Neuron (in vitro differentiated cells): ENCODE measurements at regions not wholly inside any gene's neighbourhood (a gene's known extent, or its start where the extent isn't known, plus 50 kb on each side); places are given as distances from the start of the nearest gene placed in this dataset.

ENCODE experiments used
- H2AFZ ChIP-seq: one replicate; pipeline ENCODE4 v1.6.1; 2013; ENCODE audit warnings: low read depth, mild to moderate bottlenecking, inconsistent platforms, low read length, moderate library complexity
- H3K27me3 ChIP-seq: one replicate; pipeline ENCODE4 v1.6.1; 2013; ENCODE audit warnings: low read length; ENCODE audit not compliant: insufficient read depth
- H3K36me3 ChIP-seq: one replicate; pipeline ENCODE4 v1.6.1; 2013; ENCODE audit warnings: low read length; ENCODE audit not compliant: insufficient read depth
- H3K4me1 ChIP-seq: one replicate; pipeline ENCODE4 v1.6.1; 2013; ENCODE audit warnings: low read length; ENCODE audit not compliant: insufficient read depth
- H3K4me3 ChIP-seq: 2 replicates; pipeline ENCODE4 v1.5.1; 2013; ENCODE audit warnings: mild to moderate bottlenecking, low read length, moderate library complexity
- H3K9me3 ChIP-seq: one replicate; pipeline ENCODE4 v1.6.1; 2013; ENCODE audit warnings: low read length

DNA sequence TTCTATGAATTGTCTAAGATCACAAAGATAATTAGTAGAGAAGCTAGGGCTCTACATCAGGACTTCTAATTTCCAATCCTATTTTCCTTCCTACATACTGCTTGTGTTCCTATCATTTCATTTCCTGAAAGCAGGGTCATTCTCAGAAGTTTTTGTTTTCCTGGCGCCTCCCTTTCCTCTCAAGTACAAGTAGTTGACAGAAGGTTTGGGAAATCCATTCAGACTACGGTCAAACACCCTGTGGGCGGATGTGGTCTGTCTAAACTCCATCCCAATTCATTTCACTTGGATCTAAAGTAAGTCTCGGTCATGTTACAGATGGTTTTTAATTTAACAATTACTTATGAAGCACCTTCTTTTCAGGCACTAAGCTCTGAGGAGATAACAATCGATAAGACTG lies 221.4 kb downstream of the MTERF1 start:
- no peaks in the 10 kb centered on the region for H3K27me3 ChIP-seq
- no peaks in the 10 kb centered on the region for H3K36me3 ChIP-seq
- no peak overlapping the region for H2AFZ ChIP-seq
- no peak overlapping the region for H3K4me3 ChIP-seq
- H3K9me3 ChIP-seq = no peaks in the 10 kb centered on the region
- peaks cover 20% of the 10 kb centered on the region for H3K4me1 ChIP-seq

DNA sequence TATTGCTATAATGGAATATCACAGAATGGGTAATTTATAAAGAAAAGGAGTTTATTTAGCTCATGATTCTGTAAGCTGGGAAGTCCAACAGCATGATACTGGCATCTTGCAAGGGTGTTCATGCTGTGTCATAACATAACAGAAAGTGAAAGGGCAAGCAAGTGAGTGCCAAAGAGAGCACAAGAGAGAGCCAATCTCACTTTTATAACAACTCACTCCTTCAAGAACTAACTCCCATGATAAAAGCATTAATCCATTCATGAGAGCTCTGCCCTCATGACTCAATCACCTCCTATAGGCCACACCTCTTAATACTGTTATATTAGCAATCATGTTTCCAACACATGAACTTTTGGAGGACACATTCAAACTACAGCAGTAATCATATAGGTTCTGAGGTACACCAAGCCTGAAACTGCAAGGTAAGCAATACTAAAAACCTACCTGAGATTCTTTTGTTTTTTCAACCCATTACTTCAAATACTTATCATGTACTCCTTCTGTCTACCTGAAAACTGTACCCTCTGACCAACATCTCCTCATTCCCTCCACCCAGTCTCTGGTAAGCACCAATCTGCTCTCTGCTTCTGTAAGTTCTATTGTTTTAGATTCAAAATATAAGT lies 219.7 kb downstream of the MTERF1 start:
- Histone ChIP-seq H2AFZ (no peak overlapping the region), H3K27me3 (no peaks in the 10 kb centered on the region), H3K4me1 (peaks cover 20% of the 10 kb centered on the region), H3K9me3 (no peaks in the 10 kb centered on the region), H3K36me3 (no peaks in the 10 kb centered on the region), H3K4me3 (no peak overlapping the region)

GRCh38 chr7:91661727-91662126 lies 218.8 kb downstream of the MTERF1 start:
- Histone ChIP-seq H3K9me3 (no peaks in the 10 kb centered on the region), H2AFZ (no peak overlapping the region), H3K4me3 (no peak overlapping the region), H3K4me1 (peaks cover 17% of the 10 kb centered on the region), H3K36me3 (no peaks in the 10 kb centered on the region), H3K27me3 (no peaks in the 10 kb centered on the region)

DNA sequence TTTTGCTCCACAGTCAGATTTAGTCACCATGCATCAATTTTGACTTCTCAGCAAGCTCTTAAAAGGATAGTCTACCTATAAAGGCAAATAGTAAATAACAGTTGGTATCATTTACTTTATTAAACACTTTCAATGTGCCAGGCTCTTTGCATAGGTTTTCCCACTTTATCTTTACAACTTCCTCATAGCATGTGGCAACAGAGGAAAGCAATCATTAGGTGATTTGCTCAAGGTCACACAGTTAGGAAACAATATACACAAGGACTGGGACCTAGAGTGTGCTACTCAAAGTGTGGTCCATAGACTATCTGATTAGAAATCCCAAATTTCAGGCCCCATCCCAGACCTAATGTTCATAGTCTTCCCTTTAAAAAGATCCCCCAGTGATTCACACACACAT lies 212.3 kb downstream of the MTERF1 start:
- H3K27me3 ChIP-seq = no peaks in the 10 kb centered on the region
- peaks cover 3% of the 10 kb centered on the region for H3K4me1 ChIP-seq
- no peaks in the 10 kb centered on the region for H3K9me3 ChIP-seq

GRCh38 chr7:91671245-91671644 lies 209.3 kb downstream of the MTERF1 start:
- H3K9me3 ChIP-seq = no peaks in the 10 kb centered on the region
- no peak overlapping the region for H3K4me3 ChIP-seq
- H3K27me3 ChIP-seq = no peaks in the 10 kb centered on the region
- no peak overlapping the region for H2AFZ ChIP-seq
- peaks cover 3% of the 10 kb centered on the region for H3K4me1 ChIP-seq
- H3K36me3 ChIP-seq = no peaks in the 10 kb centered on the region

More for the DNA sequence above, 212.3 kb downstream of the MTERF1 start:
- H3K4me3 ChIP-seq = no peak overlapping the region
- no peaks in the 10 kb centered on the region for H3K36me3 ChIP-seq
- no peak overlapping the region for H2AFZ ChIP-seq

- Histone ChIP-seq H3K4me3 (no peak overlapping the region), H3K4me1 (peaks cover 2% of the 10 kb centered on the region), H3K9me3 (peaks cover 5% of the 10 kb centered on the region), H3K27me3 (no peaks in the 10 kb centered on the region), H3K36me3 (no peaks in the 10 kb centered on the region), H2AFZ (no peak overlapping the region)
These were observed 206.0 kb downstream of the MTERF1 start for GRCh38 chr7:91674470-91674869.

DNA sequence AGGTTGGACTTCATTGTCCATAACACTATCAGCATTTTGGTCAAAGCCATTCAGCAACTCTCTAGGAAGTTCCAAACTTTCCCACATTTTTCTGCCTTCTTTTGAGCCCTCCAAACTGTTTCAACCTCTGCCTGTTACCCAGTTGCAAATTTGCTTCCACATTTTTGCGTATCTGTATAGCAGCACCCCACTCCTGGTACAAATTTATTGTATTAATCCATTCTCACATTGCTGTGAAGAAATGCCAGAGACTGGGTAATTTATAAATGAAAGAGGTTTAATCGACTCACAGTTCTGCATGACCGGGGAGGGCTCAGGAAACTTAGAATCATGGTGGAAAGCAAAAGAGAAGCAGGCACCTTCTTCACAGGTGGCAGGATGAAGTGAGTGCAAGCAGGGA lies 198.8 kb downstream of the MTERF1 start:
- H2AFZ ChIP-seq = no peak overlapping the region
- peaks cover 17% of the 10 kb centered on the region for H3K9me3 ChIP-seq
- peaks cover 2% of the 10 kb centered on the region for H3K4me1 ChIP-seq
- no peaks in the 10 kb centered on the region for H3K27me3 ChIP-seq
- no peaks in the 10 kb centered on the region for H3K36me3 ChIP-seq
- no peak overlapping the region for H3K4me3 ChIP-seq

DNA sequence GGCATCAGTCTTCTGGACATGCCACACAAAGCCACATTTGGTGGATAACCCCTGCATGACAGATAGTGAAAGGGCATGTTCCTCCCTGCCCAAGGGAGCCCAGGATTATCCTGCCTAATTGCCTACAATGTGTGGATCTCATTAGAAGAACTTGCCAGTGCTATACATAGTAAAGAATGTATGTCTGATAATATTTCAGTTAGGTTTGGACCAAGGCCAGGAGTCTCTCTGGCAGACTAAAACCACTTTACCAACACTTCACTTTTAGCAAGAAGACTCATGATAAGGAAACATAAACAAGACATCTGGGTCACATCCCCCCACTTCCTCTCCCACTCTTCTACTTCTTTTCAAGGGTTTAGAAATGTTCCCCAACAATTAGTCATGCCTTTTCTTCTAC lies 196.7 kb downstream of the MTERF1 start:
- peaks cover 13% of the 10 kb centered on the region for H3K9me3 ChIP-seq
- no peaks in the 10 kb centered on the region for H3K4me1 ChIP-seq
- H3K4me3 ChIP-seq = no peak overlapping the region
- H3K36me3 ChIP-seq = no peaks in the 10 kb centered on the region
- no peak overlapping the region for H2AFZ ChIP-seq
- no peaks in the 10 kb centered on the region for H3K27me3 ChIP-seq

DNA sequence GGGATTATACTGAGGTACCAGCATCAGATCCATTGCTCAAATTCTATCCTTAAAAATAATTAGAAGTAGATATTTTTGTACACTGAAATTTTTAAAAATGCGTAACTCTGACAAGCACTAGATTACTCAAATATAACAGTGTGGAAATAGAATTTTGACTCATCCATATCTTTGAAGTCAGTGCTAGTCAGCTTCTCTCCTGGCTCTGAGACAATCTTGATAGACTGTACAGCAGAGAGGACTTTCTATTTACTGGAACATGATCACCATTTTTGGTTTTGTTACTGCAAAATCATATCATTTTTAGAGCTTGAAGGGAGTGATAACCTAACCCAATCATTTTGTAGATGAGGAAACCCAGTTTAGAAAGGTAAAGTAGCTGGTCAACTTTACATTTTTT lies 195.0 kb downstream of the MTERF1 start:
- Histone ChIP-seq H3K4me1 (peaks cover 5% of the 10 kb centered on the region), H2AFZ (no peak overlapping the region), H3K4me3 (no peak overlapping the region), H3K9me3 (peaks cover 7% of the 10 kb centered on the region), H3K27me3 (no peaks in the 10 kb centered on the region), H3K36me3 (no peaks in the 10 kb centered on the region)

DNA sequence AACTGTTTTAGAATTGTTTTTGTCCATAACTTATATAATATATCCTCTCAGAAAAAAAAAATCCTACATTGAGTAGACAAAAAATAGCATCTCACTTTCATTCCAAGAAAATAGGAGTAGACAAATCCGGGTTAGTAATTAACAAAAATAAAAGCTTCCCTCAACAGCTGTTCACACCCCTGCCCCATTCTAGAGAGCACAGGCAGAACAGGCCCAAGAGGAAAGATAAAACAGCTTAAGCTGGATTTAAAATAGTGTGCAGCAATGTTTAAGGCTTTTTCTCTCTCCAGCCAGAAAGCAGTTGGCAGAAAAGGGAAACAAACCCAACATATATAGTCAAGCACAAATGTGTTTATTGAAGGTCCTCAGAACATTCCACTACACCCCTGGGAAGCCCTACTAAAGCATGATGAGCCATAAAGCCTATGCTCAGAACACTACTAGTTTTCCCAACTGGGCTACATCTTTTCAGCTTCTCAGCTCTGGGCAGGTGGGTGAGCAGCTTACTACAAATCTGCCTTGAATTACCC lies 189.9 kb downstream of the MTERF1 start:
- Histone ChIP-seq H3K36me3 (no peaks in the 10 kb centered on the region), H3K4me1 (peaks cover 46% of the 10 kb centered on the region), H3K27me3 (no peaks in the 10 kb centered on the region), H3K9me3 (no peaks in the 10 kb centered on the region), H2AFZ (no peak overlapping the region), H3K4me3 (no peak overlapping the region)

DNA sequence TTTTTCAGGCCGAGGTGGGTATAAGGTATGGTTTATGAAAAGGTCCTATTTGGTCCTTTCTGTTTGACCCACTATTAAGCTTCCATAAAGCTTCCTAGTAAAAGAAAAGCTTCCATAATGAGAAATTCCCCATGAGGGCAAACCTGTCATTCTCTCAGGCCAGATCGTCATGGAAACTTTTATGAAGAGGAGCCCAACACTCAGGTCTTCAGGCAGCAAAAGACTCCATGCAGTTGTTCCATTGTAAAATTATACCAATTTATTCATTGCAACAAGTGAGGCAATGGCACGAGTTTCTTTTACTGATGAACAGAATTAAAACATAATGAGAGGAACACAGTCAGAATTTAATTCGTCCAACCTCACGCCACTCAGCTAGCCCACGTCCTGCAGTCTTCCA lies 188.6 kb downstream of the MTERF1 start:
- no peaks in the 10 kb centered on the region for H3K36me3 ChIP-seq

GRCh38 chr7:91692800-91693199 lies 187.7 kb downstream of the MTERF1 start:
- no peaks in the 10 kb centered on the region for H3K9me3 ChIP-seq
- no peaks in the 10 kb centered on the region for H3K27me3 ChIP-seq
- H3K4me3 ChIP-seq = no peak overlapping the region
- peaks cover 46% of the 10 kb centered on the region for H3K4me1 ChIP-seq
- no peaks in the 10 kb centered on the region for H3K36me3 ChIP-seq
- H2AFZ ChIP-seq = peak overlapping the region; percentile 62

More for the DNA sequence above, 188.6 kb downstream of the MTERF1 start:
- Histone ChIP-seq H3K4me1 (peaks cover 46% of the 10 kb centered on the region), H3K27me3 (no peaks in the 10 kb centered on the region), H3K4me3 (no peak overlapping the region), H2AFZ (no peak overlapping the region), H3K9me3 (no peaks in the 10 kb centered on the region)

GRCh38 chr7:91694351-91694841 lies 186.1 kb downstream of the MTERF1 start:
- H3K27me3 ChIP-seq = no peaks in the 10 kb centered on the region
- H3K9me3 ChIP-seq = peaks cover 8% of the 10 kb centered on the region
- H3K4me1 ChIP-seq = peaks cover 46% of the 10 kb centered on the region
- no peak overlapping the region for H2AFZ ChIP-seq
- H3K36me3 ChIP-seq = no peaks in the 10 kb centered on the region
- H3K4me3 ChIP-seq = no peak overlapping the region

DNA sequence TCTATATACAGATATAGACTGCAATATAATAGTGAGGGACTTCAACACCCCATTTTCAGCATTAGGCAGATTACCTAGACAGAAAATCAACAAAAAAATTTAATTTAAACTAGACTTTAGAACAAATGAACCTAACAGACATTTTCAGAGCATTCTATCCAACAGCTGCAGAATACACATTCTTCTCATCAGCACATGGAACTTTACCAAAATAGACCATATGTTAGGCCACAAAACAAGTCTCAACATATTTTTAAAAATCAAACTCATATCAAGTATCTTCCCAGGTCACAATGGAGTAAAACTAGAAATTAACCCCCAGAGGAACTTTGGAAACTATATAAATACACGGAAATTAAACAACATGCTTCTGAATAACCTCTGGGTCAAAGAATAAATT lies 169.6 kb downstream of the MTERF1 start:
- no peaks in the 10 kb centered on the region for H3K9me3 ChIP-seq
- no peak overlapping the region for H3K4me3 ChIP-seq
- no peaks in the 10 kb centered on the region for H3K36me3 ChIP-seq
- H3K4me1 ChIP-seq = no peaks in the 10 kb centered on the region
- H3K27me3 ChIP-seq = no peaks in the 10 kb centered on the region
- no peak overlapping the region for H2AFZ ChIP-seq
